Liver (tissue), 8 donors: ENCODE measurements at regions not wholly inside any gene's neighbourhood (a gene's known extent, or its start where the extent isn't known, plus 50 kb on each side); places are given as distances from the start of the nearest gene placed in this dataset.

Source experiments
- DNase-seq: peaks from one replicate; pipeline ENCODE4 v3.0.0-alpha.2; 2017; ENCODE audit warnings: low spot score
- H3K27ac ChIP-seq, 2 donors: one replicate each; pipeline ENCODE4 v1.7.0; 2013; ENCODE audit warnings: inconsistent platforms in 2 of 2, low read length in 2 of 2, control low read depth in 1 of 2, low read depth in 1 of 2, mild to moderate bottlenecking in 1 of 2
- H3K27me3 ChIP-seq, 4 donors: one replicate each; pipeline versions ENCODE4 v1.6.1 to v1.7.0; 2013; ENCODE audit warnings: low read length in 3 of 4, inconsistent platforms in 1 of 4, mild to moderate bottlenecking in 1 of 4, moderate library complexity in 1 of 4; ENCODE audit not compliant: control insufficient read depth in 4 of 4, insufficient read depth in 4 of 4
- H3K36me3 ChIP-seq, 4 donors: one replicate each; pipeline versions ENCODE4 v1.6.1 to v1.7.0; 2013; ENCODE audit warnings: low read length in 3 of 4, mild to moderate bottlenecking in 3 of 4, low read depth in 1 of 4, moderate library complexity in 1 of 4; ENCODE audit not compliant: control insufficient read depth in 4 of 4, insufficient read depth in 3 of 4
- H3K4me1 ChIP-seq, 4 donors: one replicate each; pipeline versions ENCODE4 v1.6.1 to v1.7.0; 2013; ENCODE audit warnings: low read length in 3 of 4, mild to moderate bottlenecking in 3 of 4, moderate library complexity in 1 of 4; ENCODE audit not compliant: control insufficient read depth in 4 of 4, insufficient read depth in 4 of 4
- H3K4me3 ChIP-seq, 3 donors: one replicate each; pipeline versions ENCODE4 v1.6.1 to v1.7.0; 2013; ENCODE audit warnings: low read length in 3 of 3, control low read depth in 1 of 3, low read depth in 1 of 3, mild to moderate bottlenecking in 1 of 3
- H3K9ac ChIP-seq, 2 donors: one replicate each; pipeline ENCODE4 v1.7.0; 2013; ENCODE audit warnings: low read length in 2 of 2, mild to moderate bottlenecking in 2 of 2, moderate library complexity in 2 of 2, control low read depth in 1 of 2, low read depth in 1 of 2
- H3K9me3 ChIP-seq, 4 donors: one replicate each; pipeline versions ENCODE4 v1.6.1 to v1.7.0; 2013; ENCODE audit warnings: low read length in 3 of 4; ENCODE audit not compliant: control insufficient read depth in 4 of 4
- EGR1 ChIP-seq, 2 donors: IDR thresholded peaks; 2 replicates each; pipeline ENCODE4 v1.6.1; 2016 to 2018; ENCODE audit warnings: antibody characterized with exemption in 2 of 2, low read depth in 2 of 2
- FOXA1 ChIP-seq: IDR thresholded peaks from 2 replicates; pipeline ENCODE4 v1.6.1; 2016; ENCODE audit warnings: antibody characterized with exemption
- FOXA2 ChIP-seq: IDR thresholded peaks from 2 replicates; pipeline ENCODE4 v1.6.1; 2016; ENCODE audit warnings: antibody characterized with exemption
- GABPA ChIP-seq, 2 donors: IDR thresholded peaks in 1 of 2; conservative IDR thresholded peaks in 1 of 2; 2 replicates each; pipeline ENCODE4 v1.6.1; 2016; ENCODE audit warnings: antibody characterized with exemption in 2 of 2, mild to moderate bottlenecking in 1 of 2, moderate library complexity in 1 of 2
- HNF4A ChIP-seq, 2 donors: conservative IDR thresholded peaks; 2 replicates each; pipeline ENCODE4 v1.6.1; 2016; ENCODE audit warnings: antibody characterized with exemption in 2 of 2, mild to moderate bottlenecking in 2 of 2
- HNF4G ChIP-seq: IDR thresholded peaks from 2 replicates; pipeline ENCODE4 v1.6.1; 2016; ENCODE audit warnings: antibody characterized with exemption
- JUND ChIP-seq, 2 donors: IDR thresholded peaks; 2 replicates each; pipeline ENCODE4 v1.6.1; 2016; ENCODE audit warnings: antibody characterized with exemption in 2 of 2
- NR2F2 ChIP-seq: IDR thresholded peaks from 2 replicates; pipeline ENCODE4 v1.6.1; 2016; ENCODE audit warnings: antibody characterized with exemption
- RAD21 ChIP-seq, 2 donors: IDR thresholded peaks; 2 replicates each; pipeline ENCODE4 v1.6.1; 2016; ENCODE audit warnings: antibody characterized with exemption in 2 of 2, mild to moderate bottlenecking in 2 of 2
- RXRA ChIP-seq, 2 donors: IDR thresholded peaks; 2 replicates each; pipeline ENCODE4 v1.6.1; 2017 to 2018; ENCODE audit warnings: antibody characterized with exemption in 2 of 2, mild to moderate bottlenecking in 1 of 2
- SP1 ChIP-seq: IDR thresholded peaks from 2 replicates; pipeline ENCODE4 v1.6.1; 2018; ENCODE audit warnings: antibody characterized with exemption, mild to moderate bottlenecking
- TAF1 ChIP-seq: conservative IDR thresholded peaks from 2 replicates; pipeline ENCODE4 v1.6.1; 2016; ENCODE audit warnings: antibody characterized with exemption, mild to moderate bottlenecking
- YY1 ChIP-seq: IDR thresholded peaks from 2 replicates; pipeline ENCODE4 v1.6.1; 2016; ENCODE audit warnings: antibody characterized with exemption, mild to moderate bottlenecking
- WGBS: extraction: QIAGEN DNeasy Blood & Tissue Kit; methylation state at CpG from one replicate; pipeline ENCODE4 v1.1.7; 2013; 5-methylcytosine and 5-hydroxymethylcytosine counted together
- TF ChIP-seq, protein P1 (sequence below): IDR thresholded peaks from 2 replicates; pipeline ENCODE4 v1.6.1; 2016; ENCODE audit warnings: antibody characterized with exemption, mild to moderate bottlenecking
- TF ChIP-seq, protein P2 (sequence below): fragments of 150-350 bp; IDR thresholded peaks from 2 replicates; pipeline ENCODE4 v1.5.1; 2017; ENCODE audit warnings: improper control_type of control experiment, low read depth, low read length; ENCODE audit not compliant: missing input control
- TF ChIP-seq, protein P3 (sequence below): IDR thresholded peaks from 2 replicates; pipeline ENCODE4 v1.6.1; 2016; ENCODE audit warnings: antibody characterized with exemption
- TF ChIP-seq, protein P4 (sequence below): IDR thresholded peaks from 2 replicates; pipeline ENCODE4 v1.6.1; 2016; ENCODE audit warnings: antibody characterized with exemption
- TF ChIP-seq, protein P5 (sequence below): IDR thresholded peaks from 2 replicates; pipeline ENCODE4 v1.6.1; 2016; ENCODE audit warnings: antibody characterized with exemption
- donor health status: healthy.
- donor health status: healthy.
- donor health status: healthy.
- donor health status: healthy.
- donor health status: healthy.

DNA sequence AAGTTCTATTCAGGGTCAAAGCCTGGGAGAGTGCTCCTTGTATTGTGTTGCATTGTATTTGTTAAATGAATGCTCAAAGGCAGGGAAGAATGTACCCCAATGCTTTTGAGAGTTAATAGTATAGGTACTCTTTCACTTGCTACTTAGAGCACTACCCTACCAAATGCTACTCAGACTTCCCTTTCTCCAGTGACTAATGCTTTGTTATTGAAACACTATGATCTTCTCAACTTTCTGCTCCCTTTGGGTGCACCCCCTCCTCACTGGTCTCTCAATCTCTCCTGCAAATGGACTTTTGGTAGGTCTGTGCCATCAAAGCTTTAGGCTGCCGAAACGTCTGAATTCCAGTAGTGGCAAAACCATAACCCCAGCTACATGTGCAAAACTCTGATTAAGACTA is 177.7 kb upstream of the AHR start:
- 99% methylated on average over 2 of the region's 2 CpGs for WGBS
- Histone ChIP-seq H3K36me3 (no peaks in the 10 kb centered on the region), H3K4me3 (no peak overlapping the region), H3K9me3 (no peaks in the 10 kb centered on the region), H3K9ac (no peak overlapping the region), H3K4me1 (peaks cover 0 to 4% (median 0%) of the 10 kb centered on the region in 4 donors), H3K27me3 (no peaks in the 10 kb centered on the region), H3K27ac (no peak overlapping the region)
- TF ChIP-seq NR2F2 = no peak
- no peak for TF ChIP-seq YY1
- TF ChIP-seq, protein P1, sequence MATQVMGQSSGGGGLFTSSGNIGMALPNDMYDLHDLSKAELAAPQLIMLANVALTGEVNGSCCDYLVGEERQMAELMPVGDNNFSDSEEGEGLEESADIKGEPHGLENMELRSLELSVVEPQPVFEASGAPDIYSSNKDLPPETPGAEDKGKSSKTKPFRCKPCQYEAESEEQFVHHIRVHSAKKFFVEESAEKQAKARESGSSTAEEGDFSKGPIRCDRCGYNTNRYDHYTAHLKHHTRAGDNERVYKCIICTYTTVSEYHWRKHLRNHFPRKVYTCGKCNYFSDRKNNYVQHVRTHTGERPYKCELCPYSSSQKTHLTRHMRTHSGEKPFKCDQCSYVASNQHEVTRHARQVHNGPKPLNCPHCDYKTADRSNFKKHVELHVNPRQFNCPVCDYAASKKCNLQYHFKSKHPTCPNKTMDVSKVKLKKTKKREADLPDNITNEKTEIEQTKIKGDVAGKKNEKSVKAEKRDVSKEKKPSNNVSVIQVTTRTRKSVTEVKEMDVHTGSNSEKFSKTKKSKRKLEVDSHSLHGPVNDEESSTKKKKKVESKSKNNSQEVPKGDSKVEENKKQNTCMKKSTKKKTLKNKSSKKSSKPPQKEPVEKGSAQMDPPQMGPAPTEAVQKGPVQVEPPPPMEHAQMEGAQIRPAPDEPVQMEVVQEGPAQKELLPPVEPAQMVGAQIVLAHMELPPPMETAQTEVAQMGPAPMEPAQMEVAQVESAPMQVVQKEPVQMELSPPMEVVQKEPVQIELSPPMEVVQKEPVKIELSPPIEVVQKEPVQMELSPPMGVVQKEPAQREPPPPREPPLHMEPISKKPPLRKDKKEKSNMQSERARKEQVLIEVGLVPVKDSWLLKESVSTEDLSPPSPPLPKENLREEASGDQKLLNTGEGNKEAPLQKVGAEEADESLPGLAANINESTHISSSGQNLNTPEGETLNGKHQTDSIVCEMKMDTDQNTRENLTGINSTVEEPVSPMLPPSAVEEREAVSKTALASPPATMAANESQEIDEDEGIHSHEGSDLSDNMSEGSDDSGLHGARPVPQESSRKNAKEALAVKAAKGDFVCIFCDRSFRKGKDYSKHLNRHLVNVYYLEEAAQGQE = no peak
- DNase-seq = no peak

DNA sequence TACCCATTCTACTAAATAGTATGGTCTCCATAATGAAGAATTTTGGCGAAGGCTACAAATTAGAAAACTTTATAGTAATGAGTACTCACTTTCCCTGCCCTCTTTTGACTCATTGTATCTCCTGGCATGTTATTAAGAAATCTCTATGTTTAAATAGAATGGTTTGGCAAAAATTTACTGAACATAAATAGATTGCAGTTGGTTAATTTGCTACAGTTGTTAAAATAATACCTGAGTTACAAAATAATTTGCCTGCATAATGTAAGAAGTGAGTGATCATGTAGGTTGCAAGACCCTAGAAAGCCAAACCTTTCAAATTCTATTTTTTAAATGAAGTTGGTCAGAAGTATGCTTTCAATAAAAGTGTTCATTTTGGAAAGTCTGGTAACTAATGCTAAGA is 176.8 kb upstream of the AHR start:
- no peak overlapping the region for H3K4me3 ChIP-seq
- H3K9me3 ChIP-seq = no peaks in the 10 kb centered on the region
- H3K4me1 ChIP-seq = peaks cover 0 to 4% (median 0%) of the 10 kb centered on the region in 4 donors
- H3K27me3 ChIP-seq = no peaks in the 10 kb centered on the region
- WGBS = 94% methylated on average over 1 of the region's 1 CpG
- no peak for DNase-seq
- TF ChIP-seq TAF1 (no peak), NR2F2 (no peak), YY1 (no peak), RAD21 (IDR thresholded peaks at IDR 0.05) (no peak), GABPA (IDR thresholded peaks at IDR 0.05 in 1 of 2, conservative IDR thresholded peaks at IDR 0.05 in 1 of 2) (no peak), SP1 (no peak), EGR1 (IDR thresholded peaks at IDR 0.05; ENCODE audit: low read depth in 2 of 2) (no peak), RXRA (IDR thresholded peaks at IDR 0.05) (no peak), HNF4A (conservative IDR thresholded peaks at IDR 0.05) (no peak), FOXA2 (no peak), HNF4G (no peak), JUND (IDR thresholded peaks at IDR 0.05) (no peak), FOXA1 (no peak)
- TF ChIP-seq, protein P2, sequence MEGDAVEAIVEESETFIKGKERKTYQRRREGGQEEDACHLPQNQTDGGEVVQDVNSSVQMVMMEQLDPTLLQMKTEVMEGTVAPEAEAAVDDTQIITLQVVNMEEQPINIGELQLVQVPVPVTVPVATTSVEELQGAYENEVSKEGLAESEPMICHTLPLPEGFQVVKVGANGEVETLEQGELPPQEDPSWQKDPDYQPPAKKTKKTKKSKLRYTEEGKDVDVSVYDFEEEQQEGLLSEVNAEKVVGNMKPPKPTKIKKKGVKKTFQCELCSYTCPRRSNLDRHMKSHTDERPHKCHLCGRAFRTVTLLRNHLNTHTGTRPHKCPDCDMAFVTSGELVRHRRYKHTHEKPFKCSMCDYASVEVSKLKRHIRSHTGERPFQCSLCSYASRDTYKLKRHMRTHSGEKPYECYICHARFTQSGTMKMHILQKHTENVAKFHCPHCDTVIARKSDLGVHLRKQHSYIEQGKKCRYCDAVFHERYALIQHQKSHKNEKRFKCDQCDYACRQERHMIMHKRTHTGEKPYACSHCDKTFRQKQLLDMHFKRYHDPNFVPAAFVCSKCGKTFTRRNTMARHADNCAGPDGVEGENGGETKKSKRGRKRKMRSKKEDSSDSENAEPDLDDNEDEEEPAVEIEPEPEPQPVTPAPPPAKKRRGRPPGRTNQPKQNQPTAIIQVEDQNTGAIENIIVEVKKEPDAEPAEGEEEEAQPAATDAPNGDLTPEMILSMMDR = no peak
- TF ChIP-seq, protein P3, sequence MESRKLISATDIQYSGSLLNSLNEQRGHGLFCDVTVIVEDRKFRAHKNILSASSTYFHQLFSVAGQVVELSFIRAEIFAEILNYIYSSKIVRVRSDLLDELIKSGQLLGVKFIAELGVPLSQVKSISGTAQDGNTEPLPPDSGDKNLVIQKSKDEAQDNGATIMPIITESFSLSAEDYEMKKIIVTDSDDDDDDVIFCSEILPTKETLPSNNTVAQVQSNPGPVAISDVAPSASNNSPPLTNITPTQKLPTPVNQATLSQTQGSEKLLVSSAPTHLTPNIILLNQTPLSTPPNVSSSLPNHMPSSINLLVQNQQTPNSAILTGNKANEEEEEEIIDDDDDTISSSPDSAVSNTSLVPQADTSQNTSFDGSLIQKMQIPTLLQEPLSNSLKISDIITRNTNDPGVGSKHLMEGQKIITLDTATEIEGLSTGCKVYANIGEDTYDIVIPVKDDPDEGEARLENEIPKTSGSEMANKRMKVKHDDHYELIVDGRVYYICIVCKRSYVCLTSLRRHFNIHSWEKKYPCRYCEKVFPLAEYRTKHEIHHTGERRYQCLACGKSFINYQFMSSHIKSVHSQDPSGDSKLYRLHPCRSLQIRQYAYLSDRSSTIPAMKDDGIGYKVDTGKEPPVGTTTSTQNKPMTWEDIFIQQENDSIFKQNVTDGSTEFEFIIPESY = no peak
- TF ChIP-seq, protein P1 = no peak
- TF ChIP-seq, protein P4, sequence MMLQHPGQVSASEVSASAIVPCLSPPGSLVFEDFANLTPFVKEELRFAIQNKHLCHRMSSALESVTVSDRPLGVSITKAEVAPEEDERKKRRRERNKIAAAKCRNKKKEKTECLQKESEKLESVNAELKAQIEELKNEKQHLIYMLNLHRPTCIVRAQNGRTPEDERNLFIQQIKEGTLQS = no peak
- TF ChIP-seq, protein P5, sequence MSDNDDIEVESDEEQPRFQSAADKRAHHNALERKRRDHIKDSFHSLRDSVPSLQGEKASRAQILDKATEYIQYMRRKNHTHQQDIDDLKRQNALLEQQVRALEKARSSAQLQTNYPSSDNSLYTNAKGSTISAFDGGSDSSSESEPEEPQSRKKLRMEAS = no peak
- H3K36me3 ChIP-seq = no peaks in the 10 kb centered on the region
- no peak overlapping the region for H3K27ac ChIP-seq
- no peak overlapping the region for H3K9ac ChIP-seq
